Stimulated activated naive CD4-positive, alpha-beta T cell (primary cell): ENCODE measurements at regions not wholly inside any gene's neighbourhood (a gene's known extent, or its start where the extent isn't known, plus 50 kb on each side); places are given as distances from the start of the nearest gene placed in this dataset.

ENCODE experiments used
- DNase-seq, 6 experiments: peaks; one replicate each; lab custom pipeline; 2025; lab: John Stamatoyannopoulos, UW

- DNase-seq = no peak
These were observed 210.3 kb downstream of the NUAK1 start for GRCh38 chr12:105928436-105928835.

DNA sequence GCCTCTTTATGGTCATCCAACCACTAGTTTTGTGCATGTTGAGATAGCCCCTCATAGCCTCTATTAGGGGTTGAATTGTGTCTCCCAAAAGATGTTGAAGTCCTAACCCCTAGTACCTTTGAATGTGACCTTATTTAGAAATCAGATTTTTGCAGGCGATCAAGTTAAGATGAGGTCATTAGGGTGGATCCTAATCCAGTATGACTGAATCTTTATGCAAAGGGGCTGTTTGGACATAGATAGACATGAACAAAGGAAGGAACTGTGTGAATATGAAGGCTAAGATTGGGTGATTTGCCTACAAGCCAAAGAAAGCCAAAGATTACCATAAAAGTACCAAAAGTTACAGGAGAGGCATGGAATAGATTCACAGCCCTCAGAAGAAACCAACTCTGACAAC, 209.6 kb downstream of the NUAK1 start:
- DNase-seq = no peak

DNA sequence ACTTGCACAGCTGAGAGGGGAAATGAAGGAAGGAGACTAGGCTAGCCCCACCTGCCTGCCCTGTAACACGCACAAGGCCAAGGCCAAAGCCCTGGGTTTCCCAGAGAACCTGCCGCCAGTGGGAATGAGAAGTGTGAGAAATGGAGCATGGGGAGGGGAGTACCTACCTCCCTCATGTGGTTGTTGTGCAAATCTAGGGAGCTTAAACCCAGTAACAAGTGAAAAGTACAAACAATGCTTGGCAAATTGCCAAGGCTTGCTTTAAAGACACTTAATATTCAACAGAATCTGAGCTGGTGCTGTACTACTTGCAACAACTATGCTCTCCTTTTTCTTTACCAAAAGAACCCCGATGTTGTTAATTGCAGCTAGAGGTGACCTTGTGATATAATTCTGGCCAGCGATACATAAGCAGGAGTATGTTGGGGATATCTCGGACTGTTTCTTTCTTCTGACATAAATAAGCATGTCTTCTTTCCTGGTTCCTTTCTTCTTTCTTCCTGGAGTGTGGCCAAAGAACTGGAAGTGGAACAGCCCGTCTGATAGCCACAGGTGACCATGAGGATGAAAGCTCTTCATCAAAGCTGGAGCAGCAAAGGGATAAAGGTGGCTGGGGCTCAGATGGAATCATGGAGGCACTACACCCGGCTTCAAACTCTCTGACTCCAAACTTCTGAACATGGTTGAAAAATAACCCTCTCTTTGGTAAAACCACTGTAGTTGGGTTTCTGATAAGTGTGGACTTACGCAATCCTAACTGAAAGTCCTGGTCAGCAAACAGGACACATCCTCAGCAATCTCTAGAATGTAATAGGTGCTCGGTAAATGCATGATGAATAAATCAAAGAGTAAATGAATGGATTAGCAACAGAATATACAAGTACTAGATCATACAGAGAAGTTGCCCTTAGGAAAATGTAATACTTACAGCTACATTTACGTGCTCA, 207.9 kb downstream of the NUAK1 start:
- no peak for DNase-seq

- no peak for DNase-seq
These were observed 206.8 kb downstream of the NUAK1 start for GRCh38 chr12:105931762-105932570.

DNA sequence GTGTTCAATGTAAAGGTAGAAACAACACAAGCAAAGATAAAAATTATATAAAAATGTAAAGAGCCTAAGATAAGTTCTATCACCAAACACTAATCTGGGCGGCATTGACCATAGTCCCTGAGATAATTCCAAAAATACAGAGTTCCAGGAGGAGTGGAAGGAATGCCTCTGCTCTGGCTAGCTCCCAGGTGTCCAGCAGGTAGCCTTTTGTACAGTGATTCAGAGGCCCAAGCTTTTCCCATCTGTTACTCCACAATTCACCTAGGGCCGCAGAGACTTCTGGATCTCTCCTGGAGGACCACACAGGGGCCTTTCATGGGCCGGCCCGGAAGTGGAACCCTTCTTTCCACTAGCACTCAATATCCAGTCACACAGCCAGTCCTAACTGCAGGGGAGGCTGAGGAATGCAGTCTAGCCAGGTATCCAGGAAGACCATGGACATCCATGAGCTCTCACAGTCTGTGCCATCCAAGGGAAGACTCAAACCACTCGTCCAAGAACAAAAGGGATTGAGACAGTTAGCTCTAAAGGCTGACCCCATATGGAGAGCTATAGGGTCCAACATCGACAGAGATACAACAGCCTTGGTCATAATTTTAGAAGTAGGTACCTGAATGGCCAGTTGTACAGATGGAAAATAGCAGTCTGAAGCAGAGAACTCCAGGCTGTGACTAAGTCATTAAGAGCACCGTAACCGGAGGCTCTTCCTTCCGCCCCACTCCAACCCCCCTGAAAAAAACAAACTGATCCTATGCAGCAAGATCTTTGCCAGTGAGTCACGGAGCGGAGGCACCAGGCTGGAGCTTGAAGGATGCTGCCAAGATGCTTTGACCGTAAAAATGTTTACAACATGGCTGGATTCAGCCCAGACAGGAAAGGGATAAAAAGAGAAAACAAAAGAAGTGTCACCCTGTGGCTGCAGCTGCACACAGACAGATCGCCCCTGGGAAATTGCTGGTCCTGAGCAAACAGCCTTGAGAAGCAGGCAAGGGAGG, 204.8 kb downstream of the NUAK1 start:
- no peak for DNase-seq

DNA sequence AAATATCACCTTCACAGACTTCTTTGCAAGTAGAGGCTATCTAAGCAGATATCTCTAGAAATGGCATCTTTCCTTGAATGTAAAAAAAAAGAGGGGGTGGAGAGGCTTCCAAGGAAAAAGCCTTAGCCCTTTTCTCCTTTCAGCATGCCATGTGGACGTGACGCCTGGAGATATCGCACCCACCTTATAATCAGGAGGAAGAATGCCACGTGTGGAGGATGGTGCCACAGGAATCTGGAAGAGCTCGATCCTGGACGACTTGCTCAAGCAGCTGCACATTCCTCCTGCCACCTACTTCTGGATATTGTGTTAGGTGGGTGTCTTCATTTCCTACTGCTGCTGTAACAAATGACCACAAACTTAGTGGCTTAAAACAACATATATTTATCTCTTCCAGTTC, 203.6 kb downstream of the NUAK1 start:
- DNase-seq = no peak

DNA sequence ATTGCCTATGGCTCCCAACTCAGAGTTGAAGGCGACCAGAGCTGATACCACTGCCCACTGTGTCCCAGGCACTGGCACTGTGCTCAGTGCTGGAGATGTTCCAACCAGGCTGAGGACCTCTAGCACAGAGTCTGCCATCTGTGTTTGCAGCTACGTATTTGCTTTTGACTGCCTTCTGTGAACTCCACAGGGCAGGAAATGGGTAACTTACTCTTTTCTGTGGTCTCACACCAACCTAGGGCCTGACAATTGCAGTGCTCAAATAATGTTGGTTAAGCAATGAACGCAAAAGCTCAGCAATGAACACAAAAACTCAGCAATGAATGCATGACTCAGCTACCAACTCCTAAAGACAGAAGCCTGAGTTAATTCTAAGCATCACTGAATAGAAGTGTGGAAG, 202.8 kb downstream of the NUAK1 start:
- no peak for DNase-seq

DNA sequence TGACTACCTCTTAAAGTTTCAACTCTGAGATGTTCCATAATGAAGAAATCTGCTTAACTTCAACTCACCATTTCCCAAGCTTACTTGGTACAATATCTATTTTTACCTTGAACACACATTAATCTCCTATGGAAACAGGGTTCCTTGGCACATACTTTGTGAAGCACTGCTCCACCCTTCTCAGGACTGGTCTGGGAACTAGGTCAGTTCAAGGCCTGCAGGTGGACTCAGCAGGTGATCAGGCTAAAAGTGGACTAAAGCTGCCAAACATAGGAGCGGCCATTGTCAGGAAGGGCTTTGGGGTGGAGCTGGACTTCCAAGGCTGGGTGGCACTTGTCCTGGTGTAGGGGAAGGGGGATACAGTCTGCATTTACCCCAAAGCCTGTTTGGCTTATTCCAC, 202.3 kb downstream of the NUAK1 start:
- no peak for DNase-seq

- no peak for DNase-seq
These were observed 201.7 kb downstream of the NUAK1 start for GRCh38 chr12:105937009-105937408.

DNA sequence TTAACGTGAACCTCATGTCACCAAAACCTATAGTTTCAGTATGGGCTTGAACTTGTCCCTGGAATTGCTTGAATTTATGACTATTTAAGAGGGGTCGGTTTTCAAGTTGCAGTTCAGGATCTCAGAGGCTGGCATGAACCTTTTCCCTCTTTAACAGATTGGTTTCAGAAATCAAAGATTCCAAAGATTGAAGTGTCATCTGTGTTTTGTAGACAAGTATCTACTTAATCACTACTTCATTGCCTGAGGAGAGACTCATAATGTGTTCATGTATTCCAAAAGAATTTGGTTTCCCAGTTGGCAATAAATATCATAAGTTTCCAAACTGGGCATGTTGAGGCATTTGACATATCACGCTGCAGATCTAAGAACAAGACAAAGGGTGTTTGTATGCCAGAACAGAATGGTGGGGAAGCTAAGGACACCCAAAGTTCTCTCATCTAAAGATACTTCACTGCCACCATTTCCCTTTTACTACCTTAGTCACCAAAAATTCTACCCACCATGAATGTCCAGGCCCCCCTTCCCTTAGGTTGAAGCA, 199.5 kb downstream of the NUAK1 start:
- DNase-seq = no peak

DNA sequence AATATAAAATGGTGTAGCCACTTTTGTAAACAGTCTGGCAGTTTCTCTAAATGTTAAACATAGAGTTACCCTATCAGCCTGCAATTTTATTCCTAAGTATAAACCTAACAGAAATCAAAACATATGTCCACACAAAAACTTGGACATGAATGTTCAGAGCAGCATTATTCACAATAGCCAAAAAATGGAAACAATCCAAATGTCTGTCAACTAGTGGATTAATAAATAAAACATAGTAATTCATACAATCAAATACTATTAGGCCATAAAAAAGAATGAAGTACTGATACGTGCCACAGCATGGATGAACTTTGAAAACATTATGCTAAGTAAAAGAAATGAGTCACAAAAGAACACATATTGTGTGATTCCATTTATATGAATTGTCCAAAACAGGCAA, 196.5 kb downstream of the NUAK1 start:
- DNase-seq = no peak

DNA sequence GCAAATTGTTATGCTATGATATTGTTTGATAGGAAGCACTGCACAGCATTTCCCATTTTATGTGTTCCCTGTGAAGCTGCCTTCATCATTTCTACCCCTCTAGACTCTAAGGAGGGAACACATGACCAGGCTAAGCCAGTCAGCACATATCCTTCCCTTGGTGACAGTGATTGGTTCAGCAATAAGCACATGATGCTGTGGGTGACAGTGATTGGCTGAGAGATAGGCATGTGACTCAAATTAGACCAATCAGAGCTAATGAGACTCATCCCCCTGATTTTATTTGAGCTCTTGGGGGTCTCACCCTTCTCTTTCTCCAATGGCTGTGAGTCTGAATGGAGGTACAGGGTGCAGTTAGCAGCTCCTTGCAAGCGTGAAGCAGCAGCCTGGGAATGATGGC, 195.2 kb downstream of the NUAK1 start:
- no peak for DNase-seq

- DNase-seq = no peak
These were observed 194.1 kb downstream of the NUAK1 start for GRCh38 chr12:105944628-105945027.

- no peak for DNase-seq
These were observed 192.9 kb downstream of the NUAK1 start for GRCh38 chr12:105945880-105946279.

DNA sequence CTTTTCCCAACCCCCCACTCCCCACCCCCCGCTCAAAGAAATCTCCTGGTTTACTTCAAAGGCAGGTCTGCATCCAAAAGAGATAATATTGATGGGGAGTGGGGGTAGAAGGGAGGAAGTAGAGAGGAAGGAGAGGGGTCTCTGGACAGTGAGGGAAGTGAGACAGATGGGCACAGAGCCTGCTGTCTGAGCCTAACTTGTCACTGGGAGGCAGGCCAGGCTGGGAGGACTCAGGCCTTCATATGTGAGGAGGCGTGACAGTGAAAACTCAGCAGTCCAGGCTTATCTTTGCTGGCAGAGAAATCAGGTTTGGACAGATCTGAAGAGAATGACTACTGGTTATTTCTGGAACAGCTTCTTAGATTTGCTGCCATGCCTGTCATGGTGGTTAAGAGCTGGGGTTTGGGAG, 192.3 kb downstream of the NUAK1 start:
- DNase-seq = no peak

GRCh38 chr12:105947906-105948305, 190.8 kb downstream of the NUAK1 start:
- DNase-seq = no peak

DNA sequence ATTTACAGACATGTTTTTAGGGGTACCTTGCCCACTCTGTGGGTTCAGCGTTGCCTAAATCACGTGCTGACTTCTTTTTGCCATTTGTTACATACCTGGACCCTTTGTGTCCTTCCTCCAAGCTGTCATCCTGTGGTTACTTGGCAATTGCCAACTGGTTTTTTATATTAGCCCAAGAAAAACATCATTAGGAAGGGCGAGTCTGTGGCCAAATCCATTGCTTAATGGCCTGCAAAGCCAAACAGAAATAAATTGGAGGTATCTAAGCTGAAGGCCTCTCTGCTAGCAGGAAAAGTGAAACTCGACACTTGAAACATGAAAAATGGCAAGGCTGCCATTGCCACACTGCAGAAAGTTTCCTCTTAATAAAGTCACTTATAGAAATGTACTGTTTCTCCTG, 190.4 kb downstream of the NUAK1 start:
- no peak for DNase-seq

- no peak for DNase-seq
These were observed 189.4 kb downstream of the NUAK1 start for GRCh38 chr12:105949391-105949790.

GRCh38 chr12:105951732-105952131, 187.0 kb downstream of the NUAK1 start:
- DNase-seq = no peak

- DNase-seq = no peak
These were observed 183.5 kb downstream of the NUAK1 start for GRCh38 chr12:105954951-105955931.
